ENCODE measurements at regions not wholly inside any gene's neighbourhood (a gene's known extent, or its start where the extent isn't known, plus 50 kb on each side); places are given as distances from the start of the nearest gene placed in this dataset.
"Not testable (repeated sequence)": the region's sequence is repeated elsewhere in the genome, so short reads cannot be mapped to it uniquely, and the experiment has no call there.

GRCh38 chr7:51545131-51545530 lies 228.5 kb upstream of the COBL start:
- no peak for DNase-seq (ENCODE audit: low read depth in 4 of 6, low spot score in 6 of 6)
- no peak overlapping the region for H3K27ac ChIP-seq (ENCODE audit: low read depth, low read length)
- no peak overlapping the region for H3K4me3 ChIP-seq (ENCODE audit: low read depth, low read length)
- H3K27me3 ChIP-seq (ENCODE audit: control insufficient read depth, insufficient read depth, low read length) = no peaks in the 10 kb centered on the region
- H3K9me3 ChIP-seq (ENCODE audit: control insufficient read depth, insufficient read depth, low read length) = no peaks in the 10 kb centered on the region
- H3K36me3 ChIP-seq (ENCODE audit: control insufficient read depth, insufficient read depth, low read length) = no peaks in the 10 kb centered on the region
- no peaks in the 10 kb centered on the region for H3K4me1 ChIP-seq (ENCODE audit: control insufficient read depth, insufficient read depth, low read length)
- 100% methylated on average over 1 of the region's 2 CpGs for WGBS (ENCODE audit: insufficient coverage)

DNA sequence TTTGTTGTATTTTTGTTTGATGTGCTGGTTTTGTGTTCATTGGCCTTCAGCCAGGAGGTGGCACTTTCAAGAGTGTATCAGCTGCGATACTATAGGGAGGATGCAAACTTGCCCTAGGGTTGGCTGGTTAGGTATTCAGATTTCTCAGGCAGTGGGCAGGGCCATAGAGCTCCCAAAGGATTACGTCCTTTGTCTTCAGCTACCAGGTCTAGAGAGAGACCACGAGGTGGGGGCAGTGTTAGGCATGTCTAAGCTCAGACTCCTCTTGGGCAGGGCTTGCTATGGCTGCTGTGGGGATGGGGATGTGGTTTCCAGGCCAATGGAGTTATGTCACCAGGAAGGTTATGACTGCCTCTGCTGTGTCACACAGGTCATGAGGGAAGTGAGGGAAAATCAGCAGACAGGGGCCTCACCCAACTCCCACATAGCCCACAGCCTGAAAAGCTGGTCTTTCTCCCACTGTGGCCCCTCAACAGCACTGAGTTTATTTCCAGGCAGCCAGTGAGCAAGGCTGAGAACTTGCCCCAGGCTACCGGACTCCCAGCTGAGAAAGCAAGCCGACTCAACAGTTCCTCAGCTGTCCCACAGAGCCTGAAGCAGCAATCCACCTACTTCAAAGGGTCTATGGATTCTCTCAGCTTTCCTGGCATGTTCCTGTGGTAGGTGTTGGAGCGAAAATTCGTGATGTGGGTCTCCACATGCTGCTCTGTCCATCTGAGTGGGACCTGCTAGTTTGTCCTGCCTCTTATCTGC lies 227.4 kb upstream of the COBL start:
- DNase-seq (ENCODE audit: low read depth in 4 of 6, low spot score in 6 of 6) = no peak
- H3K27ac ChIP-seq (ENCODE audit: low read depth, low read length) = no peak overlapping the region
- H3K4me1 ChIP-seq (ENCODE audit: control insufficient read depth, insufficient read depth, low read length) = no peaks in the 10 kb centered on the region
- WGBS (ENCODE audit: insufficient coverage) = 86% methylated on average over 5 of the region's 7 CpGs
- no peaks in the 10 kb centered on the region for H3K36me3 ChIP-seq (ENCODE audit: control insufficient read depth, insufficient read depth, low read length)
- H3K27me3 ChIP-seq (ENCODE audit: control insufficient read depth, insufficient read depth, low read length) = no peaks in the 10 kb centered on the region
- no peak overlapping the region for H3K4me3 ChIP-seq (ENCODE audit: low read depth, low read length)
- no peaks in the 10 kb centered on the region for H3K9me3 ChIP-seq (ENCODE audit: control insufficient read depth, insufficient read depth, low read length)

DNA sequence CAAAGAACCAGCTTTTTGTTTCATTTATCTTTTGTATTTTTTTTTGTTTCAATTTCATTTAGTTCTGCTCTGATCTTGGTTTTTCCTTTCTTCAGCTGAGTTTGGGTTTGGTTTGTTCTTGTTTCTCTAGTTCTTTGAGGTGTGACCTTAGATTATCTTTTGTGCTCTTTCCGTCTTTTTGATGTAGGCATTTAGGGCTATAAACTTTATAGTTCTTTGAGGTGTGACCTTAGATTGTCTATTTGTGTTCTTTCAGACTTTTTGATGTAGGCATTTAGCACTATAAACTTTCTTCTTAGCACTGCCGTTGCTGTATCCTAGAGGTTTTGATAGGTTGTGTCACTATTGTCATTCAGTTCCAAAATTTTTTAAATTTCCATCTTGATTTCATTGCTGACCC lies 224.3 kb upstream of the COBL start:
- H3K9me3 ChIP-seq (ENCODE audit: control insufficient read depth, insufficient read depth, low read length); H3K4me1 ChIP-seq (ENCODE audit: control insufficient read depth, insufficient read depth, low read length); H3K36me3 ChIP-seq (ENCODE audit: control insufficient read depth, insufficient read depth, low read length); H3K4me3 ChIP-seq (ENCODE audit: low read depth, low read length); H3K27me3 ChIP-seq (ENCODE audit: control insufficient read depth, insufficient read depth, low read length); H3K27ac ChIP-seq (ENCODE audit: low read depth, low read length); DNase-seq (ENCODE audit: low read depth in 4 of 6, low spot score in 6 of 6): not testable (repeated sequence)
- no CpG with 5 or more reads among the region's 2 CpGs for WGBS (ENCODE audit: insufficient coverage)

DNA sequence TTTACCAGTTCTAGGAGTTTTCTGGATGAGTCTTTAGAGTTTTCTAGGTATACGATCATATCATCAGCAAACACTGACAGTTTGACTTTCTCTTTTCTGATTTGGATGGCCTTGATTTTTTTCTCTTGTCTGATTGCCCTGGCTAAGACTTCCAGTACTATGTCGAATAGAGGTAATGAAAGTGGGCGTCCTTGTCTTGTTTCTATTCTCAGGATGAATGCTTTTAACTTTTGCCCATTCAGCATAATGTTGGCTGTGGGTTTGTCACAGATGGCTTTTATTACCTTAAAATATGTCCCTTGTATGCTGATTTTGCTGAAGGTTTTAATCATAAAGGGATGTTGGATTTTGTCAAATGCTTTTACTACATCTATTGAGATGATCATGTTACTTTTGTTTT lies 223.2 kb upstream of the COBL start:
- Histone ChIP-seq H3K27ac (ENCODE audit: low read depth, low read length) (no peak overlapping the region), H3K4me1 (ENCODE audit: control insufficient read depth, insufficient read depth, low read length) (no peaks in the 10 kb centered on the region), H3K36me3 (ENCODE audit: control insufficient read depth, insufficient read depth, low read length) (no peaks in the 10 kb centered on the region), H3K9me3 (ENCODE audit: control insufficient read depth, insufficient read depth, low read length) (peaks cover 2% of the 10 kb centered on the region), H3K27me3 (ENCODE audit: control insufficient read depth, insufficient read depth, low read length) (no peaks in the 10 kb centered on the region), H3K4me3 (ENCODE audit: low read depth, low read length) (no peak overlapping the region)
- no CpG with 5 or more reads among the region's 3 CpGs for WGBS (ENCODE audit: insufficient coverage)
- DNase-seq (ENCODE audit: low read depth in 4 of 6, low spot score in 6 of 6) = no peak

DNA sequence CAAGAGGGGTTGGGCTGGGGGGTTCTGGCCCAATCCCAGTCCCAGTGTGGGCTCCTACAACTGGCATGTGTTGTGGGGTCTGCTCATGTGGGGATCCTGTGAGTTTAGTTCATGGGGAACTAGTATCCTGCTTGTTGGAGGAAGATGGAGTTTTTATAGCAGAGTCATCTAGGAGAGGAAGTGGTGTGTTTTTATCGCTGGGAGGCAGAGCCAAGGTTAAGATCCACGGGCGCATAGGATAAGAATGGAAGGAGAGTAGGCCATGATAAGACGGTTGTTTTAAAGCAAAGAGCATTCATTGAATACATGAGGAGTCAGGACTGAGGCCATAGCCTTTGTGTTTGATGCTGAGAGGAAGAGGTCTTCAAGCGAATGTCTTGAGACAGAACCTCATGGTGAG lies 211.6 kb upstream of the COBL start:
- Histone ChIP-seq H3K9me3 (ENCODE audit: control insufficient read depth, insufficient read depth, low read length) (peaks cover 2% of the 10 kb centered on the region), H3K27me3 (ENCODE audit: control insufficient read depth, insufficient read depth, low read length) (no peaks in the 10 kb centered on the region), H3K36me3 (ENCODE audit: control insufficient read depth, insufficient read depth, low read length) (no peaks in the 10 kb centered on the region), H3K4me3 (ENCODE audit: low read depth, low read length) (no peak overlapping the region), H3K4me1 (ENCODE audit: control insufficient read depth, insufficient read depth, low read length) (no peaks in the 10 kb centered on the region), H3K27ac (ENCODE audit: low read depth, low read length) (no peak overlapping the region)
- WGBS (ENCODE audit: insufficient coverage) = no CpG with 5 or more reads among the region's 5 CpGs
- no peak for DNase-seq (ENCODE audit: low read depth in 4 of 6, low spot score in 6 of 6)

- Histone ChIP-seq H3K4me1 (ENCODE audit: control insufficient read depth, insufficient read depth, low read length) (no peaks in the 10 kb centered on the region), H3K9me3 (ENCODE audit: control insufficient read depth, insufficient read depth, low read length) (no peaks in the 10 kb centered on the region), H3K27me3 (ENCODE audit: control insufficient read depth, insufficient read depth, low read length) (no peaks in the 10 kb centered on the region), H3K27ac (ENCODE audit: low read depth, low read length) (no peak overlapping the region), H3K4me3 (ENCODE audit: low read depth, low read length) (no peak overlapping the region), H3K36me3 (ENCODE audit: control insufficient read depth, insufficient read depth, low read length) (no peaks in the 10 kb centered on the region)
- 70% methylated on average over 5 of the region's 6 CpGs for WGBS (ENCODE audit: insufficient coverage)
- peak in 2 of 6 donors; percentile 18 to 61 for DNase-seq (ENCODE audit: low read depth in 4 of 6, low spot score in 6 of 6)
These were observed 205.2 kb upstream of the COBL start for GRCh38 chr7:51521694-51522312.

DNA sequence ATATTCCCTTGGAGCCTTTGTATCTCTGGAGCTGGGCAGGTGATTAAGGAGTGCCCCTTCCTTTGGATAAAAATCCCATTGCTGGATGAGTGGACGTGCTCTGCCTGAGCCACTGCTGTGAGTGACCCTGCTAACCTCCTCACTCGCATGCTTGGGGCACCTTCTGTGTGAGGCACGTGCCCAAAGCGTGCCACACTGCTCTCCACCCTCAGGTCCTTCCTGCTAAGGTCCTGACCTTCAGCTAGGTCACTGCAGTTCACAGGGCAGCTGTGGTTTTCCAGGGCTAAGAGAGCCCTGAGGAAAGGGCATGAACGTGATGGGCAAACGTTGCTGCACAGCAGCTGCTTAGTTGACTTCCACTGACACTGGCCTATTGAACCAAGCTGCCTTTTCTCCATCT lies 204.4 kb upstream of the COBL start:
- H3K4me3 ChIP-seq (ENCODE audit: low read depth, low read length) = no peak overlapping the region
- H3K36me3 ChIP-seq (ENCODE audit: control insufficient read depth, insufficient read depth, low read length) = no peaks in the 10 kb centered on the region
- H3K9me3 ChIP-seq (ENCODE audit: control insufficient read depth, insufficient read depth, low read length) = no peaks in the 10 kb centered on the region
- no peak overlapping the region for H3K27ac ChIP-seq (ENCODE audit: low read depth, low read length)
- H3K4me1 ChIP-seq (ENCODE audit: control insufficient read depth, insufficient read depth, low read length) = no peaks in the 10 kb centered on the region
- DNase-seq (ENCODE audit: low read depth in 4 of 6, low spot score in 6 of 6) = no peak
- no peaks in the 10 kb centered on the region for H3K27me3 ChIP-seq (ENCODE audit: control insufficient read depth, insufficient read depth, low read length)
- WGBS (ENCODE audit: insufficient coverage) = 74% methylated on average over 6 of the region's 6 CpGs

- WGBS (ENCODE audit: insufficient coverage) = 13% methylated on average over 2 of the region's 4 CpGs
- no peaks in the 10 kb centered on the region for H3K9me3 ChIP-seq (ENCODE audit: control insufficient read depth, insufficient read depth, low read length)
- H3K4me1 ChIP-seq (ENCODE audit: control insufficient read depth, insufficient read depth, low read length) = no peaks in the 10 kb centered on the region
- H3K27ac ChIP-seq (ENCODE audit: low read depth, low read length) = no peak overlapping the region
- peak in 1 of 6 donors; percentile 82 for DNase-seq (ENCODE audit: low read depth in 4 of 6, low spot score in 6 of 6)
- H3K36me3 ChIP-seq (ENCODE audit: control insufficient read depth, insufficient read depth, low read length) = no peaks in the 10 kb centered on the region
- H3K4me3 ChIP-seq (ENCODE audit: low read depth, low read length) = no peak overlapping the region
- H3K27me3 ChIP-seq (ENCODE audit: control insufficient read depth, insufficient read depth, low read length) = no peaks in the 10 kb centered on the region
These were observed 202.0 kb upstream of the COBL start for GRCh38 chr7:51518646-51519045.

DNA sequence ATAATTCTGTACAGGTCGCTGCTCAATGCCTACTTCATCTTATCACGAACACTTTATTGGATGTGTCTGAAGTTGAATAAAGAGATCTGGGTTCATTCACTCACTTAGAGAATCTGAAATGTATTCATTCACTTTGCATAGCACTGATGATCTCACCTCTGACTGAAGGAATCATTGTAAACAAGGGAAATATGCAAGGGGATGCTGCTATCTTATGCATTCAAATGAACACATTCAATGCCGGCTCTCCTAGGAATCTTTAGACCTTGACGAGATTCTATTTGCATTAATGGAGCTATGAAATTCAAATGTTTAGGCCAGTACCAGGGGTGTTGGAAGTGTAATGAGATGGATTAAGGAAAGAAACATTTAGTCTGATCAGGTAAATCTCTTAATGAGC lies 200.6 kb upstream of the COBL start:
- no peak overlapping the region for H3K4me3 ChIP-seq (ENCODE audit: low read depth, low read length)
- no peaks in the 10 kb centered on the region for H3K4me1 ChIP-seq (ENCODE audit: control insufficient read depth, insufficient read depth, low read length)
- no peaks in the 10 kb centered on the region for H3K36me3 ChIP-seq (ENCODE audit: control insufficient read depth, insufficient read depth, low read length)
- H3K27ac ChIP-seq (ENCODE audit: low read depth, low read length) = no peak overlapping the region
- H3K27me3 ChIP-seq (ENCODE audit: control insufficient read depth, insufficient read depth, low read length) = no peaks in the 10 kb centered on the region
- peak in 1 of 6 donors; percentile 78 for DNase-seq (ENCODE audit: low read depth in 4 of 6, low spot score in 6 of 6)
- no peaks in the 10 kb centered on the region for H3K9me3 ChIP-seq (ENCODE audit: control insufficient read depth, insufficient read depth, low read length)
- no CpG with 5 or more reads among the region's 4 CpGs for WGBS (ENCODE audit: insufficient coverage)

GRCh38 chr7:51501620-51502019 lies 185.0 kb upstream of the COBL start:
- no peak overlapping the region for H3K27ac ChIP-seq (ENCODE audit: low read depth, low read length)
- no peaks in the 10 kb centered on the region for H3K36me3 ChIP-seq (ENCODE audit: control insufficient read depth, insufficient read depth, low read length)
- no peaks in the 10 kb centered on the region for H3K9me3 ChIP-seq (ENCODE audit: control insufficient read depth, insufficient read depth, low read length)
- 100% methylated on average over 2 of the region's 5 CpGs for WGBS (ENCODE audit: insufficient coverage)
- no peaks in the 10 kb centered on the region for H3K4me1 ChIP-seq (ENCODE audit: control insufficient read depth, insufficient read depth, low read length)
- DNase-seq (ENCODE audit: low read depth in 4 of 6, low spot score in 6 of 6) = peak in 1 of 6 donors; percentile 31
- no peak overlapping the region for H3K4me3 ChIP-seq (ENCODE audit: low read depth, low read length)
- no peaks in the 10 kb centered on the region for H3K27me3 ChIP-seq (ENCODE audit: control insufficient read depth, insufficient read depth, low read length)

All from spinal cord (tissue), 9 donors.